Body of pancreas (tissue), 4 donors: ENCODE measurements at regions not wholly inside any gene's neighbourhood (a gene's known extent, or its start where the extent isn't known, plus 50 kb on each side); places are given as distances from the start of the nearest gene placed in this dataset.
A peak's percentile ranks its signal among the peaks of the same experiment; 100 is the strongest.

Source experiments
- ATAC-seq: fragments of 150-250 bp; one replicate; pipeline ENCODE4 v1.9.1; 2016
- DNase-seq, 4 donors: peaks; one replicate each; pipeline ENCODE4 v3.0.0-alpha.2; 2019
- H3K27ac ChIP-seq, 4 donors: fragments of 200-600 bp; sonication (generic); 1 replicate in 3 of 4; 2 replicates in 1 of 4; pipeline versions ENCODE4 v1.5.1 to v1.6.1; 2016 to 2019; ENCODE audit warnings: mild to moderate bottlenecking in 1 of 4, mixed read lengths in 1 of 4, moderate library complexity in 1 of 4
- H3K27me3 ChIP-seq, 2 donors: fragments of 200-600 bp; sonication (generic); one replicate each; pipeline ENCODE4 v1.6.0; 2016; ENCODE audit warnings: mild to moderate bottlenecking in 1 of 2
- H3K36me3 ChIP-seq, 2 donors: fragments of 200-600 bp; sonication (generic); replicated peaks in 1 of 2; 2 replicates each; pipeline ENCODE4 v1.5.1; 2016; ENCODE audit warnings: low read depth in 2 of 2; ENCODE audit not compliant: insufficient read depth in 1 of 2
- H3K4me1 ChIP-seq: fragments of 200-600 bp; sonication (generic); one replicate; pipeline ENCODE4 v1.6.0; 2016
- H3K4me3 ChIP-seq, 2 donors: fragments of 200-600 bp; sonication (generic); 1 replicate in 1 of 2; 2 replicates in 1 of 2; pipeline ENCODE4 v1.5.1; 2016 to 2019
- H3K9me3 ChIP-seq, 3 donors: fragments of 200-600 bp; sonication (generic); 1 replicate in 2 of 3; 2 replicates in 1 of 3; pipeline ENCODE4 v1.5.1; 2016
- POLR2A ChIP-seq, 3 donors: fragments of 450-650 bp; IDR thresholded peaks; one replicate each; pipeline ENCODE4 v1.6.1; 2016; ENCODE audit warnings: antibody characterized with exemption in 3 of 3, mild to moderate bottlenecking in 2 of 3
- WGBS, 2 donors: methylation state at CpG; one replicate each; pipeline ENCODE4 v1.1.5; 2017; 5-methylcytosine and 5-hydroxymethylcytosine counted together
- intact Hi-C: fragments of 100-400 bp; cut with DNase I; formaldehyde crosslinking; loops from one replicate; pipeline ENCODE4 v1.15.1; 2023
- TF ChIP-seq, protein P1 (sequence below), 7 experiments: fragments of 450-650 bp in 4 of 7; fragments of 200-600 bp in 3 of 7; sonication (generic) in 3 of 7; IDR thresholded peaks; one replicate each; pipeline ENCODE4 v1.5.1; 2016 to 2019; ENCODE audit warnings: antibody characterized with exemption in 7 of 7

- H3K4me3 ChIP-seq, result no peak overlapping the region
- no peaks in the 10 kb centered on the region for H3K27me3 ChIP-seq
- H3K9me3 ChIP-seq, result no peaks in the 10 kb centered on the region
- no peak overlapping the region for H3K27ac ChIP-seq
- ATAC-seq (no peak), DNase-seq (no peak)
- H3K4me1 ChIP-seq, result no peaks in the 10 kb centered on the region
- intact Hi-C loops, result no loop called here
- no peaks in the 10 kb centered on the region for H3K36me3 ChIP-seq
- no peak for TF ChIP-seq POLR2A (IDR thresholded peaks at IDR 0.05)
- TF ChIP-seq, protein P1, sequence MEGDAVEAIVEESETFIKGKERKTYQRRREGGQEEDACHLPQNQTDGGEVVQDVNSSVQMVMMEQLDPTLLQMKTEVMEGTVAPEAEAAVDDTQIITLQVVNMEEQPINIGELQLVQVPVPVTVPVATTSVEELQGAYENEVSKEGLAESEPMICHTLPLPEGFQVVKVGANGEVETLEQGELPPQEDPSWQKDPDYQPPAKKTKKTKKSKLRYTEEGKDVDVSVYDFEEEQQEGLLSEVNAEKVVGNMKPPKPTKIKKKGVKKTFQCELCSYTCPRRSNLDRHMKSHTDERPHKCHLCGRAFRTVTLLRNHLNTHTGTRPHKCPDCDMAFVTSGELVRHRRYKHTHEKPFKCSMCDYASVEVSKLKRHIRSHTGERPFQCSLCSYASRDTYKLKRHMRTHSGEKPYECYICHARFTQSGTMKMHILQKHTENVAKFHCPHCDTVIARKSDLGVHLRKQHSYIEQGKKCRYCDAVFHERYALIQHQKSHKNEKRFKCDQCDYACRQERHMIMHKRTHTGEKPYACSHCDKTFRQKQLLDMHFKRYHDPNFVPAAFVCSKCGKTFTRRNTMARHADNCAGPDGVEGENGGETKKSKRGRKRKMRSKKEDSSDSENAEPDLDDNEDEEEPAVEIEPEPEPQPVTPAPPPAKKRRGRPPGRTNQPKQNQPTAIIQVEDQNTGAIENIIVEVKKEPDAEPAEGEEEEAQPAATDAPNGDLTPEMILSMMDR (IDR thresholded peaks at IDR 0.05), result no peak
Observed at GRCh38 chr7:112554591-112554990, 73.8 kb downstream of the LSMEM1 start.

DNA sequence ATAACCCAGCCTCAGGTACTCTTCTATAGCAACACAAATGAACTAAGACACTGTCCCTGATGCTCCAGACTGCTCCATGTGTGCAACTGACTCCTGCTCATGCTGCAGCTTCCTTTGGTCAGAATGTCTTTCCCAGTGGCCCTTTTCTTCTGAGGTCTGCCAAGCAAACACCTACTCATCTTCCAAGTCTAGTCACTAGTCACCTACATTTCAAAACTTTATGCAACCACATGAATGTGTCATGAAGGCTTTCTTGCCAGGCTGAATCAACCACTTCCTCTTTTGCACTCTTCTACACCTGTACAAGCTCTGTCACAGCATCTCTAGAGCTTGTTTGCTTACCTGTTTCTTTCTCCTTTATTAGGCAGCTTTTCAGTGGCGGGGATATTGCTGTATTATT, 75.8 kb downstream of the LSMEM1 start:
- no peaks in the 10 kb centered on the region for H3K27me3 ChIP-seq
- H3K4me3 ChIP-seq, result no peak overlapping the region
- H3K36me3 ChIP-seq, result no peaks in the 10 kb centered on the region
- no peak for ATAC-seq
- no peaks in the 10 kb centered on the region for H3K4me1 ChIP-seq
- intact Hi-C loops, result no loop called here
- H3K9me3 ChIP-seq, result no peaks in the 10 kb centered on the region
- H3K27ac ChIP-seq, result no peak overlapping the region
- WGBS, 2 donors, result 100% methylated on average over 1 of the region's 1 CpG
- DNase-seq, result no peak
- no peak for TF ChIP-seq POLR2A (IDR thresholded peaks at IDR 0.05)

DNA sequence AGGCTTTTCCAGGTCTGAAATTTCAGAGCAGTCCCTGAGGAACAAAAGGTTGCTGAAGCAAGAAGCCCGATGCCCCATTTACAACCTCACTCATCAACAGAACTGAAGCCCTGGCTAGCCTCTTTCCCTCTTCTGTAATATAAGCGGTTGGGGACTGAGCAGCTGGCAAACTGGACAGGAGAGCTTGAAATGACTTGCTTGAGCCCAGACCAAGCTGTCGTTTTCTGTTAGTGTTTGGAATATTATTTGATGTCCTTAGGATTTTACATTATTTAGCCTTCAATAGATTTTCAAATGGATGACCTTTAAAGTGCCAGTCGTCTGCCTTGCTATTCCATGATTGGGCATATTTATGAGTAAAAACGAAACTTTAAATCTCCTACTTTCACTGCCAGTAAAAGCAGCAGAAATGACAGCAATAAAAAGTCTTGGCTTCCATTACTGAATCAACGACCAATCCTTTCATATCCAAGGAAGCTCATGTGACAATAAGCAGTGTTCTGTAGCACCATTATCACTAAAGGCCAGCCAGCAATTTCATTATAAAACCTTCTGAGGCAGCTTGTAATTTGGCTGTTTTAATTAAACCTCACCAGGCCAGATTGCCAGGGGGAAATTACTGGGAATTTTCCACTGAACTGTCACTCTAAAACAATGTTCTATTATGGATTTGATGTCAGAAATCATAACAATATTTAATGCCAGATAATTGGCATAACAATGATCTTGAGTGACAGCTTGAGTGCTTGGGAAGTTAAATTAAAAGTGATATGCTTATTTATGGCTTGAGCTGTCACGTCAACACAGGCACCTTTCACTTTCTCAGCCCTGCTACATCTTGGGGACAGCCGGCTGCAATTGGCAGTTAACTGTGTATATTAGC, 85.9 kb downstream of the LSMEM1 start:
- ATAC-seq, result no peak
- Histone ChIP-seq H3K9me3 (no peaks in the 10 kb centered on the region), H3K4me3 (no peak overlapping the region), H3K4me1 (peaks cover 3% of the 10 kb centered on the region), H3K36me3 (no peaks in the 10 kb centered on the region), H3K27ac (no peak overlapping the region), H3K27me3 (no peaks in the 10 kb centered on the region)
- DNase-seq, result no peak
- 64 to 66% methylated on average over 8 of the region's 8 CpGs for WGBS, 2 donors
- intact Hi-C loops, result no loop called here
- TF ChIP-seq POLR2A (IDR thresholded peaks at IDR 0.05), result no peak
- TF ChIP-seq, protein P1 (IDR thresholded peaks at IDR 0.05), result no peak

GRCh38 chr7:112567388-112567787, 86.6 kb downstream of the LSMEM1 start:
- TF ChIP-seq POLR2A (IDR thresholded peaks at IDR 0.05), result no peak
- TF ChIP-seq, protein P1 (IDR thresholded peaks at IDR 0.05), result no peak
- DNase-seq (no peak), ATAC-seq (no peak)
- Histone ChIP-seq H3K36me3 (no peaks in the 10 kb centered on the region), H3K9me3 (no peaks in the 10 kb centered on the region), H3K4me1 (peaks cover 10% of the 10 kb centered on the region), H3K27me3 (no peaks in the 10 kb centered on the region), H3K4me3 (no peak overlapping the region), H3K27ac (no peak overlapping the region)
- 89 to 90% methylated on average over 2 of the region's 2 CpGs for WGBS, 2 donors
- intact Hi-C loops, result no loop called here

DNA sequence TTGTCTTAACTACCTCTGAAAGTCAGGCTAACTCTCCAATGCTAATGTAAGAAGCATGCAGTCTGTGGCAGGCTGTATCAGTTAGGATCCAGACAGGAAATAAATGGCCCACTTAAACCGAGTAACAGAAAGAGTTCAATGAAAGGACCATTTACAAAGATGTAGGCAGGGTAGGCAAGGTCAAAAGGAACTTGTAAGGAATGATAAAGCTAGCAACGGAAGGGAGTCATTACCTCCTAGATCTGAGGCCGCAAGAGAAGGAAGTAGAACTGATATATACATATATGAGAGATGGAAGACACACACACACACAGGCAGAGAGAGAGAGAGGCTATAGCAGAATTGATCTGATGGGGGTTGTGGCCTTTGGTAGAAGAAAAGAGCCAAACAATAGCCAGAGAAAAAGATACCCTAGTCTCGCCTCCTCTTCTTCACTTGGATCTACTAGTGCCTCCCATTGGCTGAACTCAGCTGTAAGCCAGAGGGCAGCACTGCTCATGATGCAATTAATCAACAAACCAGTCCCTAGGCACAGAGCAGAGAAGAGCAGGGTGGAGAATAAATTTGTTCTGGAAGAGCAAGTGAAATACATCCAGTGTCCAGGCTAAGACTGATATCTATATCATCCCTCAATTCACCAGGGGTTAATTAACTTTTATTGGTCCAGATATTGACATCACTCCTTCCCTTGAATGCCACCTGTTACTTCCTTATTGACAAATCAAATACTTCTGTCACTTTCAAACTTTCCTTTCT, 91.2 kb downstream of the LSMEM1 start:
- H3K27ac ChIP-seq, result no peak overlapping the region
- ATAC-seq (no peak), DNase-seq (no peak)
- no peak overlapping the region for H3K4me3 ChIP-seq
- 62 to 76% methylated on average over 4 of the region's 4 CpGs for WGBS, 2 donors
- no peaks in the 10 kb centered on the region for H3K27me3 ChIP-seq
- peaks cover 25% of the 10 kb centered on the region for H3K4me1 ChIP-seq
- intact Hi-C loops, result no loop called here
- H3K9me3 ChIP-seq, result no peaks in the 10 kb centered on the region
- TF ChIP-seq, protein P1 (IDR thresholded peaks at IDR 0.05), result peak in 2 of 7 experiments; percentile 14 to 15
- no peak for TF ChIP-seq POLR2A (IDR thresholded peaks at IDR 0.05)
- H3K36me3 ChIP-seq, result no peaks in the 10 kb centered on the region
